Sigmoid colon (tissue), 6 donors: ENCODE measurements at regions not wholly inside any gene's neighbourhood (a gene's known extent, or its start where the extent isn't known, plus 50 kb on each side); places are given as distances from the start of the nearest gene placed in this dataset.
"Not testable (repeated sequence)": the region's sequence is repeated elsewhere in the genome, so short reads cannot be mapped to it uniquely, and the experiment has no call there.

Experiments used
- DNase-seq: peaks from one replicate; pipeline ENCODE4 v3.0.0-alpha.2; 2019
- H3K27ac ChIP-seq, 4 donors: fragments of 200-600 bp; sonication (generic); one replicate each; pipeline ENCODE4 v1.5.1; 2016 to 2019; ENCODE audit warnings: mild to moderate bottlenecking in 1 of 4
- H3K27me3 ChIP-seq, 3 donors: fragments of 200-600 bp; sonication (generic); one replicate each; pipeline ENCODE4 v1.5.1; 2019; ENCODE audit warnings: mild to moderate bottlenecking in 1 of 3
- H3K36me3 ChIP-seq, 4 donors: fragments of 200-600 bp; sonication (generic); one replicate each; pipeline ENCODE4 v1.5.1; 2016 to 2019
- H3K4me1 ChIP-seq, 4 donors: fragments of 200-600 bp; sonication (generic); one replicate each; pipeline ENCODE4 v1.5.1; 2017 to 2019
- H3K4me3 ChIP-seq, 4 donors: fragments of 200-600 bp; sonication (generic); one replicate each; pipeline ENCODE4 v1.5.1; 2017 to 2019; ENCODE audit warnings: mild to moderate bottlenecking in 2 of 4, moderate library complexity in 1 of 4
- H3K9me3 ChIP-seq, 4 donors: fragments of 200-600 bp in 3 of 4; sonication (generic) in 3 of 4; one replicate each; pipeline versions ENCODE4 v1.5.1 to v1.6.1; 2013 to 2019
- EP300 ChIP-seq, 4 donors: sonication (generic); formaldehyde crosslinking; IDR thresholded peaks; one replicate each; pipeline ENCODE4 v1.6.1; 2017; ENCODE audit warnings: antibody characterized with exemption in 4 of 4
- POLR2A ChIP-seq, 2 donors: fragments of 450-650 bp; IDR thresholded peaks; one replicate each; pipeline ENCODE4 v1.6.1; 2016; ENCODE audit warnings: antibody characterized with exemption in 2 of 2, mild to moderate bottlenecking in 2 of 2, moderate library complexity in 2 of 2
- POLR2AphosphoS5 ChIP-seq, 4 donors: sonication (generic); formaldehyde crosslinking; IDR thresholded peaks; one replicate each; pipeline ENCODE4 v1.6.1; 2017; ENCODE audit warnings: antibody characterized with exemption in 4 of 4
- WGBS, 2 donors: extraction: QIAGEN DNeasy Blood & Tissue Kit; methylation state at CpG; one replicate each; pipeline ENCODE4 v1.1.7; 2013; 5-methylcytosine and 5-hydroxymethylcytosine counted together
- intact Hi-C: fragments of 100-400 bp; cut with DNase I; formaldehyde crosslinking; loops from one replicate; pipeline ENCODE4 v1.15.1; 2023
- TF ChIP-seq, protein P1 (sequence below), 4 experiments: fragments of 450-650 bp in 3 of 4; fragments of 200-600 bp in 1 of 4; IDR thresholded peaks; one replicate each; pipeline ENCODE4 v1.5.1; 2016 to 2019; ENCODE audit warnings: antibody characterized with exemption in 4 of 4, mild to moderate bottlenecking in 3 of 4, moderate library complexity in 2 of 4
- donor health status: healthy with polysubstance abuse.
- donor health status: healthy.

GRCh38 chr9:102714184-102714583 is 280.9 kb upstream of the CYLC2 start:
- 71 to 95% methylated on average over 3 of the region's 3 CpGs for WGBS, 2 donors
- DNase-seq = no peak
- intact Hi-C loops = no loop called here
- H3K9me3 ChIP-seq = peaks cover 0 to 10% (median 0%) of the 10 kb centered on the region in 4 donors
- H3K4me1 ChIP-seq = peaks cover 0 to 2% (median 0%) of the 10 kb centered on the region in 4 donors
- H3K4me3 ChIP-seq = no peak overlapping the region
- TF ChIP-seq POLR2A (IDR thresholded peaks at IDR 0.05) (no peak), EP300 (IDR thresholded peaks at IDR 0.05) (no peak), POLR2AphosphoS5 (IDR thresholded peaks at IDR 0.05) (no peak)
- TF ChIP-seq, protein P1, sequence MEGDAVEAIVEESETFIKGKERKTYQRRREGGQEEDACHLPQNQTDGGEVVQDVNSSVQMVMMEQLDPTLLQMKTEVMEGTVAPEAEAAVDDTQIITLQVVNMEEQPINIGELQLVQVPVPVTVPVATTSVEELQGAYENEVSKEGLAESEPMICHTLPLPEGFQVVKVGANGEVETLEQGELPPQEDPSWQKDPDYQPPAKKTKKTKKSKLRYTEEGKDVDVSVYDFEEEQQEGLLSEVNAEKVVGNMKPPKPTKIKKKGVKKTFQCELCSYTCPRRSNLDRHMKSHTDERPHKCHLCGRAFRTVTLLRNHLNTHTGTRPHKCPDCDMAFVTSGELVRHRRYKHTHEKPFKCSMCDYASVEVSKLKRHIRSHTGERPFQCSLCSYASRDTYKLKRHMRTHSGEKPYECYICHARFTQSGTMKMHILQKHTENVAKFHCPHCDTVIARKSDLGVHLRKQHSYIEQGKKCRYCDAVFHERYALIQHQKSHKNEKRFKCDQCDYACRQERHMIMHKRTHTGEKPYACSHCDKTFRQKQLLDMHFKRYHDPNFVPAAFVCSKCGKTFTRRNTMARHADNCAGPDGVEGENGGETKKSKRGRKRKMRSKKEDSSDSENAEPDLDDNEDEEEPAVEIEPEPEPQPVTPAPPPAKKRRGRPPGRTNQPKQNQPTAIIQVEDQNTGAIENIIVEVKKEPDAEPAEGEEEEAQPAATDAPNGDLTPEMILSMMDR (IDR thresholded peaks at IDR 0.05) = no peak
- no peaks in the 10 kb centered on the region for H3K36me3 ChIP-seq
- H3K27ac ChIP-seq = no peak overlapping the region
- H3K27me3 ChIP-seq = no peaks in the 10 kb centered on the region

GRCh38 chr9:102712910-102713309 is 282.2 kb upstream of the CYLC2 start:
- H3K4me1 ChIP-seq, H3K4me3 ChIP-seq, H3K36me3 ChIP-seq, intact Hi-C loops, DNase-seq, H3K27ac ChIP-seq, H3K27me3 ChIP-seq: not testable (repeated sequence)
- WGBS, 2 donors = 90% methylated on average over 8 of the region's 8 CpGs
- peaks cover 0 to 10% (median 0%) of the 10 kb centered on the region in 4 donors for H3K9me3 ChIP-seq

GRCh38 chr9:102700936-102701335 is 294.2 kb upstream of the CYLC2 start:
- TF ChIP-seq, protein P1 (IDR thresholded peaks at IDR 0.05) = no peak
- TF ChIP-seq EP300 (IDR thresholded peaks at IDR 0.05) = no peak
- no peak for TF ChIP-seq POLR2AphosphoS5 (IDR thresholded peaks at IDR 0.05)
- TF ChIP-seq POLR2A (IDR thresholded peaks at IDR 0.05) = no peak

GRCh38 chr9:102669220-102669619 is 325.9 kb upstream of the CYLC2 start:
- Histone ChIP-seq H3K27ac (no peak overlapping the region), H3K9me3 (no peaks in the 10 kb centered on the region), H3K36me3 (no peaks in the 10 kb centered on the region), H3K4me1 (no peaks in the 10 kb centered on the region), H3K4me3 (no peak overlapping the region), H3K27me3 (no peaks in the 10 kb centered on the region)
- 60 to 72% methylated on average over 3 of the region's 3 CpGs for WGBS, 2 donors
- no peak for TF ChIP-seq POLR2A (IDR thresholded peaks at IDR 0.05)
- no peak for TF ChIP-seq POLR2AphosphoS5 (IDR thresholded peaks at IDR 0.05)
- TF ChIP-seq, protein P1 (IDR thresholded peaks at IDR 0.05) = no peak
- no peak for TF ChIP-seq EP300 (IDR thresholded peaks at IDR 0.05)
- intact Hi-C loops = no loop called here
- no peak for DNase-seq

More at GRCh38 chr9:102700936-102701335, 294.2 kb upstream of the CYLC2 start:
- 64 to 72% methylated on average over 5 of the region's 5 CpGs for WGBS, 2 donors
- intact Hi-C loops = no loop called here
- H3K27ac ChIP-seq = no peak overlapping the region
- no peaks in the 10 kb centered on the region for H3K27me3 ChIP-seq
- no peak overlapping the region for H3K4me3 ChIP-seq
- no peaks in the 10 kb centered on the region for H3K36me3 ChIP-seq
- DNase-seq = no peak
- H3K4me1 ChIP-seq = no peaks in the 10 kb centered on the region
- H3K9me3 ChIP-seq = no peaks in the 10 kb centered on the region

- H3K9me3 ChIP-seq = no peaks in the 10 kb centered on the region
- 80 to 86% methylated on average over 5 of the region's 5 CpGs for whole genome bisulfite sequencing, 2 donors
- H3K4me3 ChIP-seq = no peak overlapping the region
- no peak for DNase-seq
- H3K36me3 ChIP-seq = no peaks in the 10 kb centered on the region
- TF ChIP-seq EP300 (IDR thresholded peaks at IDR 0.05) (no peak), POLR2AphosphoS5 (IDR thresholded peaks at IDR 0.05) (no peak), POLR2A (IDR thresholded peaks at IDR 0.05) (no peak)
- TF ChIP-seq, protein P1 (IDR thresholded peaks at IDR 0.05) = no peak
- no peak overlapping the region for H3K27ac ChIP-seq
- intact Hi-C loops = no loop called here
- H3K27me3 ChIP-seq = no peaks in the 10 kb centered on the region
- no peaks in the 10 kb centered on the region for H3K4me1 ChIP-seq
Measured at GRCh38 chr9:102652471-102652870, 342.7 kb upstream of the CYLC2 start.
